ENCODE measurements at regions not wholly inside any gene's neighbourhood (a gene's known extent, or its start where the extent isn't known, plus 50 kb on each side); places are given as distances from the start of the nearest gene placed in this dataset.

GRCh38 chr4:24666316-24666715, 82.0 kb upstream of the DHX15 start:
- no peak for DNase-seq (ENCODE audit: low spot score)
- no peak for TF ChIP-seq CTCF (IDR thresholded peaks at IDR 0.05; ENCODE audit: extremely low read depth, insufficient read depth, missing control alignments)
- in situ Hi-C loops (cut with MboI; ENCODE audit: low pct_unique_long_range_greater_than_20kb, low sequenced_read_pairs, unreplicated experiment), result no loop called here

DNA sequence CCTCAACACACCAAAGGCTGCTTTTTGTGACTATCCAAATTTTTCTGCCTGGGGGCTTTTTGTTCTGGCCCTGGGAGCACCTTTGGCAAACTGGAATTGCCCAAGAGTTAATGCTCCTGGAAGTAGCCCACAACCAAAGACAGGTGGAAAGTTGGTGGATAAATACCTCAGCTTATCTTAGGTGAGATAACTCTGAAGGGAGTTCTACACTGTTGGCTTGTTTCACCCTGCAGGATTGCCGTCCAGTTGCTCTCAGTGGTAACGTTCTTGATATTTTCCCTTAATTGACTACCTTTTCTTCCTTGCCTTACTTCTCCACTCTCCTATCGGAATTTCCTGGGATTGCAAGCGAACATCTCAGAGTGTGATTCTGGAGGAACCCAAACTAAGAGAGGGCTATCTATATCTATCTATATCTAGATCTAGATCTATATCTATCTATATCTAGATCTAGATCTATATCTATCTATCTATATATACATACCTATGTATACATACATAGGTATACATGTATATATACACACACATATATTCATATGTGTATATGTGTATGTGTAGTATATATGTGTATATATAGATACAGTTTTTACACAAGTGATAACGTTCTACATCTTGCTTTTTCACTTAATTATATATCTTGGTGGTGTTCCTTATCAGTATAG, 82.6 kb upstream of the DHX15 start:
- no peak for DNase-seq (ENCODE audit: low spot score)
- in situ Hi-C loops (cut with MboI; ENCODE audit: low pct_unique_long_range_greater_than_20kb, low sequenced_read_pairs, unreplicated experiment), result no loop called here
- no peak for TF ChIP-seq CTCF (IDR thresholded peaks at IDR 0.05; ENCODE audit: extremely low read depth, insufficient read depth, missing control alignments)

GRCh38 chr4:24668956-24669355, 84.6 kb upstream of the DHX15 start:
- no peak for DNase-seq (ENCODE audit: low spot score)
- TF ChIP-seq CTCF (IDR thresholded peaks at IDR 0.05; ENCODE audit: extremely low read depth, insufficient read depth, missing control alignments), result no peak
- in situ Hi-C loops (cut with MboI; ENCODE audit: low pct_unique_long_range_greater_than_20kb, low sequenced_read_pairs, unreplicated experiment), result no loop called here

GRCh38 chr4:24669751-24670150, 85.4 kb upstream of the DHX15 start:
- no peak for TF ChIP-seq CTCF (IDR thresholded peaks at IDR 0.05; ENCODE audit: extremely low read depth, insufficient read depth, missing control alignments)
- DNase-seq (ENCODE audit: low spot score), result no peak
- in situ Hi-C loops (cut with MboI; ENCODE audit: low pct_unique_long_range_greater_than_20kb, low sequenced_read_pairs, unreplicated experiment), result no loop called here

GRCh38 chr4:24671849-24672248, 87.5 kb upstream of the DHX15 start:
- no peak for TF ChIP-seq CTCF (IDR thresholded peaks at IDR 0.05; ENCODE audit: extremely low read depth, insufficient read depth, missing control alignments)
- DNase-seq (ENCODE audit: low spot score), result no peak
- in situ Hi-C loops (cut with MboI; ENCODE audit: low pct_unique_long_range_greater_than_20kb, low sequenced_read_pairs, unreplicated experiment), result no loop called here

GRCh38 chr4:24672880-24673279, 88.5 kb upstream of the DHX15 start:
- no peak for TF ChIP-seq CTCF (IDR thresholded peaks at IDR 0.05; ENCODE audit: extremely low read depth, insufficient read depth, missing control alignments)
- no peak for DNase-seq (ENCODE audit: low spot score)

More at GRCh38 chr4:24672880-24673279, 88.5 kb upstream of the DHX15 start:
- in situ Hi-C loops (cut with MboI; ENCODE audit: low pct_unique_long_range_greater_than_20kb, low sequenced_read_pairs, unreplicated experiment), result no loop called here
